Smooth muscle cell (in vitro differentiated cells): ENCODE measurements at regions not wholly inside any gene's neighbourhood (a gene's known extent, or its start where the extent isn't known, plus 50 kb on each side); places are given as distances from the start of the nearest gene placed in this dataset.

Experiments used
- DNase-seq: peaks from one replicate; lab custom pipeline; 2025; ENCODE audit not compliant: unreplicated experiment; lab: John Stamatoyannopoulos, UW
- H2AFZ ChIP-seq: fragments of 200-600 bp; sonication (generic); 2 replicates; pipeline ENCODE4 v1.6.0; 2016; ENCODE audit warnings: antibody characterized with exemption, low read depth, mild to moderate bottlenecking
- H3F3A ChIP-seq: fragments of 200-600 bp; sonication (generic); 2 replicates; pipeline ENCODE4 v1.6.0; 2017; ENCODE audit warnings: antibody characterized with exemption, low read depth
- H3K27ac ChIP-seq: fragments of 200-600 bp; sonication (generic); 2 replicates; pipeline ENCODE4 v1.5.1; 2016; ENCODE audit warnings: low read depth, mild to moderate bottlenecking
- H3K27me3 ChIP-seq: fragments of 200-600 bp; sonication (generic); 2 replicates; pipeline ENCODE4 v1.6.1; 2016; ENCODE audit warnings: low read depth, mild to moderate bottlenecking
- H3K36me3 ChIP-seq: fragments of 200-600 bp; sonication (generic); 2 replicates; pipeline ENCODE4 v1.5.1; 2016; ENCODE audit warnings: low read depth
- H3K4me1 ChIP-seq: fragments of 200-600 bp; sonication (generic); 2 replicates; pipeline ENCODE4 v1.5.1; 2016; ENCODE audit warnings: low read depth
- H3K4me2 ChIP-seq: fragments of 200-600 bp; sonication (generic); 2 replicates; pipeline ENCODE4 v1.6.0; 2016; ENCODE audit warnings: mild to moderate bottlenecking
- H3K4me3 ChIP-seq: fragments of 200-600 bp; sonication (generic); 2 replicates; pipeline ENCODE4 v1.5.1; 2016; ENCODE audit warnings: mild to moderate bottlenecking
- H3K79me2 ChIP-seq: fragments of 200-600 bp; sonication (generic); 2 replicates; pipeline ENCODE4 v1.6.0; 2016; ENCODE audit warnings: low read depth, mild to moderate bottlenecking
- H3K9ac ChIP-seq: fragments of 200-600 bp; sonication (generic); 2 replicates; pipeline ENCODE4 v1.6.0; 2016; ENCODE audit warnings: low read depth
- H3K9me3 ChIP-seq: fragments of 200-600 bp; sonication (generic); replicated peaks from 2 replicates; pipeline ENCODE4 v1.5.1; 2016; ENCODE audit warnings: low read depth
- H4K20me1 ChIP-seq: fragments of 200-600 bp; sonication (generic); 2 replicates; pipeline ENCODE4 v1.6.0; 2016; ENCODE audit warnings: low read depth
- WGBS: methylation state at CpG from one replicate; pipeline ENCODE4 v1.1.7; 2016; ENCODE audit warnings: low lambda C conversion rate; 5-methylcytosine and 5-hydroxymethylcytosine counted together
- TF ChIP-seq, protein P1 (sequence below): fragments of 200-600 bp; sonication (generic); IDR thresholded peaks from 2 replicates; pipeline ENCODE4 v1.5.1; 2017; ENCODE audit warnings: borderline replicate concordance, mild to moderate bottlenecking, antibody characterized with exemption; ENCODE audit not compliant: insufficient read depth, poor library complexity, severe bottlenecking

GRCh38 chr3:67804089-67804488 lies 149.7 kb upstream of the SUCLG2 start:
- H3F3A ChIP-seq: no peaks in the 10 kb centered on the region
- no peaks in the 10 kb centered on the region for H3K27me3 ChIP-seq
- H3K4me2 ChIP-seq: no peak overlapping the region
- WGBS: 75% methylated on average over 2 of the region's 2 CpGs
- no peak overlapping the region for H3K4me3 ChIP-seq
- no peak overlapping the region for H3K27ac ChIP-seq
- H2AFZ ChIP-seq: no peak overlapping the region
- no peaks in the 10 kb centered on the region for H3K4me1 ChIP-seq
- H4K20me1 ChIP-seq: no peaks in the 10 kb centered on the region
- DNase-seq: no peak
- no peaks in the 10 kb centered on the region for H3K36me3 ChIP-seq
- H3K79me2 ChIP-seq: no peaks in the 10 kb centered on the region
- peaks cover 4% of the 10 kb centered on the region for H3K9me3 ChIP-seq
- TF ChIP-seq, protein P1, sequence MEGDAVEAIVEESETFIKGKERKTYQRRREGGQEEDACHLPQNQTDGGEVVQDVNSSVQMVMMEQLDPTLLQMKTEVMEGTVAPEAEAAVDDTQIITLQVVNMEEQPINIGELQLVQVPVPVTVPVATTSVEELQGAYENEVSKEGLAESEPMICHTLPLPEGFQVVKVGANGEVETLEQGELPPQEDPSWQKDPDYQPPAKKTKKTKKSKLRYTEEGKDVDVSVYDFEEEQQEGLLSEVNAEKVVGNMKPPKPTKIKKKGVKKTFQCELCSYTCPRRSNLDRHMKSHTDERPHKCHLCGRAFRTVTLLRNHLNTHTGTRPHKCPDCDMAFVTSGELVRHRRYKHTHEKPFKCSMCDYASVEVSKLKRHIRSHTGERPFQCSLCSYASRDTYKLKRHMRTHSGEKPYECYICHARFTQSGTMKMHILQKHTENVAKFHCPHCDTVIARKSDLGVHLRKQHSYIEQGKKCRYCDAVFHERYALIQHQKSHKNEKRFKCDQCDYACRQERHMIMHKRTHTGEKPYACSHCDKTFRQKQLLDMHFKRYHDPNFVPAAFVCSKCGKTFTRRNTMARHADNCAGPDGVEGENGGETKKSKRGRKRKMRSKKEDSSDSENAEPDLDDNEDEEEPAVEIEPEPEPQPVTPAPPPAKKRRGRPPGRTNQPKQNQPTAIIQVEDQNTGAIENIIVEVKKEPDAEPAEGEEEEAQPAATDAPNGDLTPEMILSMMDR: no peak
- H3K9ac ChIP-seq: no peak overlapping the region

DNA sequence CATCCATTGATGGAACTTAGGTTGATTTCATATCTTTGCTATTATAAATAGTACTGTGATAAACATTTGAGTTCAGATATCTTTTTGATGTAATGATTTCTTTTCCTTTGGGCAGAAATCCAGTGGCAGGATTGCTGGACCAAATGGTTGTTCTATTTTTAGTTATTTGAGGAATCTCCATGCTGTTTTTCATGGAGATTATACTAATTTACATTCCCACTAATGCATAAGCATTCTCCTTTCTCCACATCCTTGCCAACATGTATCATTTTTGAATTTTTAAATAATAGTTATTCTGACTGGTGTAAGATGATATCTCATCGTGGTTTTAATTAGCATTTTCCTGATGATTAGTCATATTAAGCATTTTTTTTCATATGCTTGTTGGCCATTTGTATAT lies 144.0 kb upstream of the SUCLG2 start:
- no peak overlapping the region for H2AFZ ChIP-seq
- H3K27ac ChIP-seq: no peak overlapping the region
- H3K36me3 ChIP-seq: no peaks in the 10 kb centered on the region
- no peak overlapping the region for H3K4me3 ChIP-seq
- no peaks in the 10 kb centered on the region for H3K79me2 ChIP-seq
- H3F3A ChIP-seq: no peaks in the 10 kb centered on the region
- peaks cover under 1% of the 10 kb centered on the region for H3K9me3 ChIP-seq
- 68% methylated on average over 1 of the region's 1 CpG for WGBS
- H3K4me2 ChIP-seq: no peak overlapping the region
- TF ChIP-seq, protein P1: no peak
- no peaks in the 10 kb centered on the region for H3K27me3 ChIP-seq
- no peak for DNase-seq
- no peak overlapping the region for H3K9ac ChIP-seq
- H4K20me1 ChIP-seq: no peaks in the 10 kb centered on the region
- H3K4me1 ChIP-seq: no peaks in the 10 kb centered on the region

DNA sequence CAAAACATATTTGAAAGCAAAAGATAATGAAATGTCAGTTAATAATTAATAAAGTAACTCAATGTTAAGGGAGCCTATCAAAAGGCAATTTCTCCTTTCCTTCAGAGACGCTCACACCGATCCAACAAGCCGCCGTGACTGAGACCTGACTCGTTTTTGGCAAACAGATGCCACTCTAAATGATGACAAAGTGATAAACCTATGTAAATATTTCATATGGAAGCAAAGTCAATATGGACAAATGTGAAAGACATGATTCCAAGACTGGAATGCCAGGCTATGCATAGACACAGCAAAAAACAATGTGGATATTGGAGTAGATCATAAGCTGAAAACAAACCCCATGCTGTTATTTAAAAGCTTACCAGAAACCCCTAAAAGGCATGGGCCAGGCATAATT lies 137.2 kb upstream of the SUCLG2 start:
- H2AFZ ChIP-seq: no peak overlapping the region
- H3K27me3 ChIP-seq: no peaks in the 10 kb centered on the region
- no peak for DNase-seq
- no peaks in the 10 kb centered on the region for H3K36me3 ChIP-seq
- H3K4me1 ChIP-seq: no peaks in the 10 kb centered on the region
- H3K4me2 ChIP-seq: no peak overlapping the region
- TF ChIP-seq, protein P1: no peak
- no peak overlapping the region for H3K9ac ChIP-seq
- 93% methylated on average over 5 of the region's 5 CpGs for WGBS
- H3K79me2 ChIP-seq: no peaks in the 10 kb centered on the region
- no peaks in the 10 kb centered on the region for H4K20me1 ChIP-seq
- no peak overlapping the region for H3K27ac ChIP-seq
- no peaks in the 10 kb centered on the region for H3F3A ChIP-seq
- no peak overlapping the region for H3K4me3 ChIP-seq
- no peaks in the 10 kb centered on the region for H3K9me3 ChIP-seq

- no peak overlapping the region for H3K27ac ChIP-seq
- no peak overlapping the region for H2AFZ ChIP-seq
- H3K4me3 ChIP-seq: no peak overlapping the region
- H3K36me3 ChIP-seq: no peaks in the 10 kb centered on the region
- no peaks in the 10 kb centered on the region for H3K4me1 ChIP-seq
- no peak for DNase-seq
- H3K4me2 ChIP-seq: no peak overlapping the region
- H3K27me3 ChIP-seq: no peaks in the 10 kb centered on the region
- H3F3A ChIP-seq: no peaks in the 10 kb centered on the region
- WGBS: 31% methylated on average over 2 of the region's 2 CpGs
- no peaks in the 10 kb centered on the region for H4K20me1 ChIP-seq
- no peaks in the 10 kb centered on the region for H3K9me3 ChIP-seq
- TF ChIP-seq, protein P1: peak; percentile 50
- H3K79me2 ChIP-seq: no peaks in the 10 kb centered on the region
- H3K9ac ChIP-seq: no peak overlapping the region
Measured at GRCh38 chr3:67790043-67790442, 135.6 kb upstream of the SUCLG2 start.
